NCI-H1048 (cell line): ENCODE measurements at regions not wholly inside any gene's neighbourhood (a gene's known extent, or its start where the extent isn't known, plus 50 kb on each side); places are given as distances from the start of the nearest gene placed in this dataset.
"Not testable (repeated sequence)": the region's sequence is repeated elsewhere in the genome, so short reads cannot be mapped to it uniquely, and the experiment has no call there.

Experiments
- DNase-seq: peaks from one replicate; lab custom pipeline; 2025; lab: John Stamatoyannopoulos, UW

- no peak for DNase-seq
These were observed 210.0 kb downstream of the PLA2G4A start for GRCh38 chr1:187038784-187039183.

DNA sequence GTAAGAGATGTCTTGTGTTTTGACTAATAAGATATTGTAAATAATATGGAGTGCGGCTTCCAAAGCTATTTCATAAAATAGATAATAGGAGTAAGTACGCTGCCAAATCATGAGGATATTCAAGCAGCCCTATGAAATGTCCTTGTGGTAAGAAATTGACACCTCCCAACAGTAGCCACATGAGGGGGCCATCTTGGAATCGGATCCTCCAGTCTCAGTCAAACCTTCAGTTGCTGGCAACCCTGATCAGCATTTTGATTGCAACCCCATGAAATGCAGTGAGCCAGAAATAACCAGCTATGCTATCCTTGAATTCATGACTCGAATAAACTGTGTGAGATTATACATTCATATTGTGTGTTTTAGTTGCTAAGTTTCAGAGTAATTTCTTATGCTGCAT, 212.4 kb downstream of the PLA2G4A start:
- DNase-seq, result no peak

DNA sequence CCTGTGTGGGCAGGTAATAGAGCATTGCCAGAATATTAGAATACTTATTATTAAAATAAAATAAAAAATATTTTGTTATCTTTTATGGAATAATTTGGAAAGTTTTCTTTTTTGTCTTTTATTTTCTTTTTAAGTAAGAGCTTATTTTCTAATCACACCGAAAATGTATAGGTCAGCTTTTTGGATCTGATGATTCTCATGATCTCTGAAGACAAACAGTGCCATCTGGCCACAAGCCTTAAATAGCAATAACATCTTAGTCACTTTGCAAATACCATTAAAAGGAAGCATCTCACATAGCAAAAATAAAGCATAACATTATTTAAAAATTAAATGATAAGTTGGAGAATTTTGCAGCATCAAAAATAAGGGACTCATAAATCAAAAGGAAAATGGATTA, 213.8 kb downstream of the PLA2G4A start:
- DNase-seq, result no peak

DNA sequence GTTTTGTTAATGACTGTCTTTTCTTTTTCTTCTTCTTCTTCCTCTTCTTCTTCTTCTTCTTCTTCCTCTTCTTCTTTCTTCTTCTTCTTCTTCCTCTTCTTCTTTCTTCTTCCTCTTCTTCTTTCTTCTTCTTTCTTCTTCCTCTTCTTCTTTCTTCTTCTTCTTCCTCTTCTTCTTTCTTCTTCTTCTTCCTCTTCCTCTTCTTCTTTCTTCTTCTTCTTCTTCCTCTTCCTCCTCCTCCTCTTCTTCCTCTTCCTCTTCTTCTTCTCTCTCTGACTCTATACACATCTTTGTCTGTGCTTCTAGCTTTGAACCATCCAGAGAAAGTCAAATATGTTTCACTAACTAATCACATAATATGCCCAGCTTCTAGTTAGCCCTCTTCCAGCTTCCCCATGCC, 214.7 kb downstream of the PLA2G4A start:
- not testable (repeated sequence) for DNase-seq

DNA sequence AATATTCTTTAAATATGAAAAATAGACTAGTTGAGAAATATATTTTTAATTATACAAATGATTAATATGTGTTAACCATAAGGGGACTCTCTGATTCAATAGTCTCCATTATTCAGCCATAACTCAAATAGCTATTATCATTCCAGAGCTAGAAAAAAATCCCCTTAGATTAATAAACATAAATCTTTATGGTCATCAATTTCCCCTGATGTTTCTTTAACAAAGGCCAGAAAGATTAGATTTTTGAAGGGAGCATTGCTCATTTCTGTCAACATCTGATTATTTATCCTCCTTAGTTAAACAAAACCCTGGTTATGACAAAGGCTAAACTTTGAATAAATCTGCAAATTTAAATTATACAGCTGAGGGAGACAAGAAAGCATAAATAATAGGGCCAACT, 215.7 kb downstream of the PLA2G4A start:
- no peak for DNase-seq

- no peak for DNase-seq
These were observed 216.6 kb downstream of the PLA2G4A start for GRCh38 chr1:187045371-187045770.

GRCh38 chr1:187046293-187046692, 217.5 kb downstream of the PLA2G4A start:
- DNase-seq, result no peak

GRCh38 chr1:187047298-187047697, 218.5 kb downstream of the PLA2G4A start:
- no peak for DNase-seq

DNA sequence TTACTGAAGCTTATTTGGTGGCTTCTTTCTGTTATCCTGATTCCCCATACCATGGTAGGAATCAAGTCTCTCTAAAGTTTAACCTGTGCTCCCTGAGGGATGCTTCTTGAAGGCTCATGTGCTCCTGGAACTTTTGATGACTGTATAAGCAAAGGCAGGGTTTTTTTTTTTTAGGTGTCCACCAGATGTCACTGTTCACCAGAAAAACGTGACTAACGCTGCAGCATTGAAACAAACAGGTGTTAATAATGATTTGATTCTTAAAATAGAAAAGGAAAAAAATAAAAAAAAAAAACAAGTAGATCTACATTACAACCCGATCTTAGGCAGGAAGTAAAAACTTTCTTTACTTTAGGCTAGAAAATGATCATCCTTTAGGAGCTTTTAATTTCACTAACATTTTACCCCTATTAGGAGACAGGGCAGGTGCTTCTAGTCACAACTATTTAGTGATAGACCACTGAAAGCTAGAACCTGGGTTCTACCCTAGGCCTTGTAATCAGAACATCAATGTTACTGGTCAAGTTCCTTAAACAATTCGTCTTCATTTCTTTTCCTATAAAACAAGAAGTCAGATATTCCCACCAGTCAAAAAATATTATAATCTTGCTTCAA, 223.0 kb downstream of the PLA2G4A start:
- peak; percentile 44 for DNase-seq

- DNase-seq, result no peak
These were observed 225.1 kb downstream of the PLA2G4A start for GRCh38 chr1:187053876-187054275.

GRCh38 chr1:187054862-187055757, 226.4 kb downstream of the PLA2G4A start:
- no peak for DNase-seq

DNA sequence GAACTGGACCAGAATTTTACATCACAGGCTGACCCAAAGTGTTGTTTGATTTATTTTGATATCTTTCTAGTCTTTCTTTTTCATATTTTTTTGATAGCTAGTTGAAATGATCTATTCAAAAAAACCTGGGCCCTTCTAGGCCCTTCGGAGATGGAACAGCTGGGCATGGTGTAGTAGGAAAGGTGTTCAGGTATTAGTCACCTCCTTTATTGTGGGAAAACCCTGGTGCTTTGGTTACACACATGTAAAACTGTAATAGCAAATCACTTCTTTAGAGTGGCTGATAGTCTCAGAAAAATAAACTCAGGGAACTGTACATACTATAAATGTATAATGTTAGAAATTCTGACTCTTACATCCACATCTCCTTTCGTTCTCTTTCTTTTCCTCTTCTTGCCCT, 234.5 kb downstream of the PLA2G4A start:
- DNase-seq, result no peak

- DNase-seq, result no peak
These were observed 238.4 kb downstream of the PLA2G4A start for GRCh38 chr1:187067160-187067559.

DNA sequence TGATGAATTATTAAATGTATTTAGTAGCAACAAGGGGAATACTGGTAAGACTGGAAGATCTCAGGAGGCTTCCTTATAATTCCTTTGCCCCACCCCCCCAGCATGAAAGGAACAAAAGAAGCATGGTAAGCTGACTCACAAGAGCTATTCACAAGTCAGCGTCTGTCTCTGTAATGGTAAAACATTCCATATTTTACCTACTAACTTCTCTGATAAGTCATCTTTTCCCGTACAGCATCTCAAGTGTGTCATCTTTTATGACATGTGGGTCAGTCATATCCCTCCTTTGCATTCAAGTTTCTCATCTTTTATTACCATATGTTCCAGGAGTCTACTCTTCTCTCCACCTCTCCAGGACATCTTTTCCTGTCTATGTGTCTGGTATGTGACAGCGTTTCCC, 241.3 kb downstream of the PLA2G4A start:
- DNase-seq, result no peak

DNA sequence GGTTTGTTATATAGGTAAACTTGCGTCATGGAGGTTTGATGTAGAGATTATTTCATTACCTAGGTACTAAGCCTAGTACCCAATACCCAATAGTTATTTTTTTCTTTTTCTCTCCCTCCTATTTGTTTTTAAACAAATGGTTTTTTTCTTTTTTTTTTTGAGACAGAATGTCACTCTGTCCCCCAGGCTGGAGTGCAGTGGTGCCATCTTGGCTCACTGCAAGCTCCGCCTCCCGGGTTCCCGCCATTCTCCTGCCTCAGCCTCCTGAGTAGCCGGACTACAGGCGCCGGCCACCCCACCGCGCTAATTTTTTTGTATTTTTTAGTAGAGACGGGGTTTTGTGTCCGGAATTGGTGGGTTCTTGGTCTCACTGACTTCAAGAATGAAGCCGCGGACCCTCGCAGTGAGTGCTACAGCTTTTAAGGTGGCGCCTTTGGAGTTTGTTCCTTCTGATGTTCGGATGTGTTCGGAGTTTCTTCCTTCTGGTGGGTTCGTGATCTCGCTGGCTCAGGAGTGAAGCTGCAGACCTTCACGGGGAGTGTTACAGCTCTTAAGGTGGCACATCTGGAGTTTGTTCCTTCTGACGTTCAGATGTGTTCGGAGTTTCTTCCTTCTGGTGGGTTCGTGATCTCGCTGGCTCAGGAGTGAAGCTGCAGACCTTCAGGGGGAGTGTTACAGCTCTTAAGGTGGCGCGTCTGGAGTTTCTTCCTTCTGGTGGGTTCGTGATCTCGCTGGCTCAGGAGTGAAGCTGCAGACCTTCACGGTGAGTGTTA, 243.7 kb downstream of the PLA2G4A start:
- DNase-seq, result not testable (repeated sequence)

GRCh38 chr1:187073035-187073560, 244.3 kb downstream of the PLA2G4A start:
- not testable (repeated sequence) for DNase-seq

DNA sequence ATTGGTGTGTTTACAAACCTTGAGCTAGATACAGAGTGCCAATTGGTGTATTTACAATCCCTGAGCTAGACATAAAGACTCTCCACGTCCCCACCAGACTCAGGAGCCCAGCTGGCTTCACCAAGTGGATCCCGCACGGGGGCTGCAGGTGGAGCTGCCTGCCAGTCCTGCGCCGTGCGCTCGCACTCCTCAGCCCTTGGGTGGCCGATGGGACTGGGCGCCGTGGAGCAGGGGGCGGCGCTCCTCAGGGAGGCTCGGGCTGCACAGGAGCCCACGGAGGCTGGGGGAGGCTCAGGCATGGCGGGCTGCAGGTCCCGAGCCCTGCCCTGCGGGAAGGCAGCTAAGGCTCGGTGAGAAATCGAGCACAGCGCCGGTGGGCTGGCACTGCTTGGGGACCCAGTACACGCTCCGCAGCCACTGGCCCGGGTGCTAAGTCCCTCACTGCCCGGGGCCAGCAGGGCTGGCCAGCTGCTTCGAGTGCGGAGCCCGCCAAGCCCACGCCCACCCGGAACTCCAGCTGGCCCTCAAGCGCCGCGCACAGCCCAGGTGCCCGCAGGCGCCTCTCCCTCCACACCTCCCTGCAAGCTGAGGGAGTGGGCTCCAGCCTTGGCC, 245.0 kb downstream of the PLA2G4A start:
- not testable (repeated sequence) for DNase-seq

GRCh38 chr1:187074445-187075048, 245.8 kb downstream of the PLA2G4A start:
- DNase-seq, result no peak

GRCh38 chr1:187076922-187077321, 248.2 kb downstream of the PLA2G4A start:
- no peak for DNase-seq

- DNase-seq, result no peak
These were observed 249.6 kb downstream of the PLA2G4A start for GRCh38 chr1:187078321-187078720.

- DNase-seq, result no peak
These were observed 250.2 kb downstream of the PLA2G4A start for GRCh38 chr1:187078916-187079315.

DNA sequence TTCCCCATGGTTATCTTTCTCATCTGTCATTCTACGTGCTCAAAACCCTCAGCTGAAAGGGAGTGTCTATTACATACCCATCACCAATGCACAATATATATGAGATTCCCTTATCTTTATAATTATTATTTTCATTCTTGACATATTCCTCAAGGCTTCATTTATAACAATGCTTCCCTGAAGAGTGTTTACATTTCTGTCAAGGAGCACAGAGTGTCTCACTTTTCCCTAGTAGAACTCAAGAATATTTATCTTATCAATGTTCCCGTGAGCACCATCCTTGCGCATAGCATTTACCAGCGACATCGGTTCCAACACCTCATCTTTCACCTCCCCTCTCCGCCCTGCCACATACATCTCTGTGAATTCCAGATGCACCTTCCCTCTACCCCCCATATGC, 250.6 kb downstream of the PLA2G4A start:
- no peak for DNase-seq
